LNCaP clone FGC (cell line): ENCODE measurements at regions not wholly inside any gene's neighbourhood (a gene's known extent, or its start where the extent isn't known, plus 50 kb on each side); places are given as distances from the start of the nearest gene placed in this dataset.

Experiments used
- DNase-seq: peaks from one replicate; pipeline ENCODE4 v3.0.0-alpha.2; 2011; ENCODE audit warnings: low read depth
- H3K4me3 ChIP-seq: 2 replicates; pipeline ENCODE4 v1.5.1; 2011; ENCODE audit warnings: mild to moderate bottlenecking, low read depth, low read length, control low read depth
- TF ChIP-seq, protein P1 (sequence below): IDR thresholded peaks from 2 replicates; pipeline ENCODE4 v1.5.1; 2012; ENCODE audit warnings: mild to moderate bottlenecking; ENCODE audit not compliant: control insufficient read depth, insufficient read depth; ENCODE audit errors: extremely low read depth

- no peak overlapping the region for H3K4me3 ChIP-seq
- TF ChIP-seq, protein P1, sequence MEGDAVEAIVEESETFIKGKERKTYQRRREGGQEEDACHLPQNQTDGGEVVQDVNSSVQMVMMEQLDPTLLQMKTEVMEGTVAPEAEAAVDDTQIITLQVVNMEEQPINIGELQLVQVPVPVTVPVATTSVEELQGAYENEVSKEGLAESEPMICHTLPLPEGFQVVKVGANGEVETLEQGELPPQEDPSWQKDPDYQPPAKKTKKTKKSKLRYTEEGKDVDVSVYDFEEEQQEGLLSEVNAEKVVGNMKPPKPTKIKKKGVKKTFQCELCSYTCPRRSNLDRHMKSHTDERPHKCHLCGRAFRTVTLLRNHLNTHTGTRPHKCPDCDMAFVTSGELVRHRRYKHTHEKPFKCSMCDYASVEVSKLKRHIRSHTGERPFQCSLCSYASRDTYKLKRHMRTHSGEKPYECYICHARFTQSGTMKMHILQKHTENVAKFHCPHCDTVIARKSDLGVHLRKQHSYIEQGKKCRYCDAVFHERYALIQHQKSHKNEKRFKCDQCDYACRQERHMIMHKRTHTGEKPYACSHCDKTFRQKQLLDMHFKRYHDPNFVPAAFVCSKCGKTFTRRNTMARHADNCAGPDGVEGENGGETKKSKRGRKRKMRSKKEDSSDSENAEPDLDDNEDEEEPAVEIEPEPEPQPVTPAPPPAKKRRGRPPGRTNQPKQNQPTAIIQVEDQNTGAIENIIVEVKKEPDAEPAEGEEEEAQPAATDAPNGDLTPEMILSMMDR: no peak
- no peak for DNase-seq
Measured at GRCh38 chr3:71994906-71995305, 210.0 kb upstream of the PROK2 start.

GRCh38 chr3:71994203-71994602, 209.3 kb upstream of the PROK2 start:
- H3K4me3 ChIP-seq: no peak overlapping the region
- TF ChIP-seq, protein P1: no peak
- DNase-seq: no peak

DNA sequence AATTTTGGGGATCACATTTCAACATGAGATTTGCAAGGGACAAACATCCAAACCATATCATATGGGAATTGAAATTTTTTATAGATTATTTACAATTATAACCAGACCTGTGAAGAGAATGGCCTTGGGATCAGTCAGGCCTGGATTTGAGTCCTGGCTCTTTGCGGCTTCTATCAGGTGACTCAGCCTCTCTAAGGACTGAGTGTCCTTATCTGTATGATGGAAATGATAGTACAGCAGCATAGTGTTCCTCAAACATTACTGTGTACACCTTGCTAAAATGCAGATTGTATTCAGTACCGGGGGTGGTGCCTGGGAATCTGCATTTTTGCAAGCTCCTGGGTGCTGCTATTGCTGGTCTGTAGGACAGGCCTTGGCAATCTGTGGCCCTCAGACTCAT, 206.7 kb upstream of the PROK2 start:
- TF ChIP-seq, protein P1: no peak
- H3K4me3 ChIP-seq: no peak overlapping the region
- DNase-seq: no peak

- TF ChIP-seq, protein P1: no peak
- no peak for DNase-seq
- no peak overlapping the region for H3K4me3 ChIP-seq
Measured at GRCh38 chr3:71991046-71991445, 206.1 kb upstream of the PROK2 start.

DNA sequence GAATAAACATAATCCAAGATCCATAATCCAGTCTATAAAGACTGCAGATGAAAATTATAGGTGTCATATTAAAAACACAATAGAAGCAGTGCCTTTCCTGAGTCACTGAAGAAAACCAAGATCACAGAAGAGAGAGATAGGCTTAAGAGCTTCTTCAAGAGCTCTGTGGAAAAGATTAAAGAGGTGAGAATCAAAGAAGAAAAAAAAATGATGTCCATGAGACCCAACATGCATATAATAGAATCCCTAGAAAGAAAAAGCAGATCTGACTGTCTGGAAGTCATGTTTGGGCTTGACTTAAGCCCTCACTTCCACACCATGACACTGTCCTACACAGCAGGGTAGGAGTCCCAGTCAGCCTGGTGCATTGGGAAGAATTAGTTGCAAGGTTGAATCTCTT, 205.6 kb upstream of the PROK2 start:
- DNase-seq: no peak
- TF ChIP-seq, protein P1: no peak
- H3K4me3 ChIP-seq: no peak overlapping the region

GRCh38 chr3:71989165-71989564, 204.2 kb upstream of the PROK2 start:
- TF ChIP-seq, protein P1: no peak
- no peak for DNase-seq
- H3K4me3 ChIP-seq: no peak overlapping the region

GRCh38 chr3:71987828-71988227, 202.9 kb upstream of the PROK2 start:
- no peak overlapping the region for H3K4me3 ChIP-seq
- DNase-seq: no peak
- TF ChIP-seq, protein P1: no peak
